ENCODE measurements at regions not wholly inside any gene's neighbourhood (a gene's known extent, or its start where the extent isn't known, plus 50 kb on each side); places are given as distances from the start of the nearest gene placed in this dataset.
A peak's percentile ranks its signal among the peaks of the same experiment; 100 is the strongest.

DNA sequence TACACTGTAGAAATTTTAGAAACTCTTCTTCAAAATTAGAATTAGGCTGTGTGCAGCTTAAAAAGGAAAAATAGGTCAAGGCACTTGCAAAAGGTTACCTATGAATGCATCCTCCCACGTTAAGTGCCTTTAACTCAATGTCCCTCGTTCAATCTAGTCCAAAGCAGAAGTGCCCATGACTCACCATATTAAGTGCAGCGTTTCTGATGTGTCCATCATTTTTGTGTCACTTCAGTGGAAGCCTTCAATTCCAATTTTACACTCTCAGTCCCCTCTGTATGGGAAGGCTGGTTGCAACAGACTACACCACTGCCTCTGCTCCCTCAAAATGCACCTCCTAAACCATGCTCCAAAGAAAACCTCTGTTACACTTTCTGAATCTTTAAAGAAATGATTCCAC is 53.4 kb downstream of the FOXB1 start:
- no peak for DNase-seq

DNA sequence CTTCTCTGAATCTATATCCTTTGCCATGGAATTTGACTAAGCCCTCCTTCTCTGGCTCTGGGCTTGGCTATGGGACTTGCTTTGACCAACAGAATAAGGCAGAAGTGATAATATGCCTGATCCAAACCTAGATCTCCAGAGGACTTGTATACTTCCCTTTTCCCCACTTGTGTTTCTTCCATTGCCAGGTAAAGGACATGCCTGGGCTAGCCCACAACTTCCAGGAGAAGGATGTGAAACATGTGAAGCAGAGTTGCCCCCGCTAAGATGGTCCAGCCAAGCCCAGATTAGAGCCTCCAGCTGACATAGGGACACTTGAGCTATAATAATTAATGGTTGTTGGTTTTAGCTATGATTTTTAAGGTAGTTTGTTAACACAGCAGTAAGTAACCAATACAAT is 55.1 kb downstream of the FOXB1 start:
- DNase-seq, result no peak

DNA sequence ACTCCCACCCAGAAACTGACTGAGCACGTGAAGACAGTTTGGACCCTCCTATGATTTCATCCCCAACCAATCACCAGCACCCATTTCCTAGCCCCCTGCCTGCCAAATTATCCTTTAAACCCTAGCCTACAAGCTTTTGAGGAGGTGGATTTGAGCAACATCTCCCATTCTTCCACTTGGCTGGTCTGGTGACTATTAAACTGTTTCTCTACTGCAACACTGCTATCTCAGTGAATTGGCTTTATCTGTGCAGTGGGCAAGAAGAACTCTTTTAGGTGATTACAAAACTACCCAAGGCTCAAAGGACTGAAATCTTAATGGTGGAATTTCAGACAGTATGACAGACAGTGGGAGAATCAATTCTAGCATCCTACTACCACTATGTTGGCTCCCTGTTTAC is 57.6 kb downstream of the FOXB1 start:
- no peak for DNase-seq

DNA sequence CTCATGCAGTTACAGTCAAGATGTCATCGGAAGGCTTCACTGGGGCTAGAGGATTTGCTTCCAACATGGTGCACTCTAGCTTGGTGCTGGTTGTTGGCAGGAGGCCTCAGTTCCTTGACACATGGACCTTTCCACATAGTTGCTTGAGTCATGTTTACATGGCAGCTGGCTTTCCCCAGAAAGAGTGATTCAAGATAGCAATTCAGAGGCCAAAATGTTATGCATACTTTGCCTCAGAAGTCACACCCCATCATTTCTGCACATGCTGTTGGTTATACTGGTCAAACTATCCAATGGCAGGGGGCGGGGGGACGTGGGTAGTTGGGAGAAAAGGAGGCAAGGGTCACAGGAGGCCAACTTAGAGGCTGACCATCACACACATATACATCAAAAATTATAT is 58.7 kb downstream of the FOXB1 start:
- DNase-seq, result peak; percentile 19

DNA sequence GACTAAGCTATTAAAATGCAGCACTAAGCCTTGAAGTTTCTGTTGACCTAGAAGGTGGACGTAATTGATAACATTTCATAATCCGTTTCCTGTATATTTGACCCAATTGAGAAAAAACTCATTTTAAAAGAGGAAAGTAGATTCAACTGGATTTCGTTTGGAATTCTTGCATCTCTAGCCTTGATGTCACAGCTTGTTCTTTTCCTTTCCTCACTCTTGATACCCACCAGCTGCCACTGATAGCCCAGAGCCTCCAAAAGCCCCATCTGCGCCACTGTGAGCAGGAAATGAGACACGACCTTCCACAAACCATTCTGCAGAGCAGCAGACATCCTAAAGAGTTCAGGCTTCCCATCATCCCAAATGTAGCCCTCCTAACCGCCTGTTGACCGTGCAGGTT is 61.8 kb downstream of the FOXB1 start:
- DNase-seq, result no peak

DNA sequence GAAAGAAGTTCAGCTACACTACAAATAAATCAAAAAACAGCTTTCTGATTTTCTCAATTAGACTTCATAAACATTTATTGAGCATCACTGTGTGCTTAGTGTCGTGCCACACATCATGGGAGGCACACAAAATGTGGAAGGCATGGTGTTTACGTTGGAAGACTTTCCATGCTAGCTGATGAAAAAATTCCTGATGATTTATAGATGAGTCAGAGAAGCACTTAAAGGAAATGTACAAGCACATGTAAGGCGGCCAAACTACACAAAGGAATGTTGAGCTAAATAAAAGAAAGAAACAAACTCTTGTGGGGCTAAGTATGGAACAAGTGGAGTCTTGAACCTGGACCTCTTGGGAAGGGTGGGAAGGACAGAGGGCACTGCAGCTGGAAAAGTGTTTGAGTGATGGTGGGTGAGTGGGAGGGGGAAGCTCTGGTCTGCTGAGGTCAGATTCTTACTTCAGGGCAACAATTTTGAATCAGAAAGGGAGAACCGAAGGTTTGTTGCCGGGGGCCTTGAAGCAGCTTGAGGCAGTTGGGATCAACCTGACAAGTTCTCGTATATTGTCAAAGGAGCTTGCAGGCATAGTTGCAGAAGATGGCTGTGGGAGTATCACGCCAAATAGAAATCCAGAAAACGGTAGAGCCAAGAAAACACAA is 66.9 kb downstream of the FOXB1 start:
- peak; percentile 90 for DNase-seq

DNA sequence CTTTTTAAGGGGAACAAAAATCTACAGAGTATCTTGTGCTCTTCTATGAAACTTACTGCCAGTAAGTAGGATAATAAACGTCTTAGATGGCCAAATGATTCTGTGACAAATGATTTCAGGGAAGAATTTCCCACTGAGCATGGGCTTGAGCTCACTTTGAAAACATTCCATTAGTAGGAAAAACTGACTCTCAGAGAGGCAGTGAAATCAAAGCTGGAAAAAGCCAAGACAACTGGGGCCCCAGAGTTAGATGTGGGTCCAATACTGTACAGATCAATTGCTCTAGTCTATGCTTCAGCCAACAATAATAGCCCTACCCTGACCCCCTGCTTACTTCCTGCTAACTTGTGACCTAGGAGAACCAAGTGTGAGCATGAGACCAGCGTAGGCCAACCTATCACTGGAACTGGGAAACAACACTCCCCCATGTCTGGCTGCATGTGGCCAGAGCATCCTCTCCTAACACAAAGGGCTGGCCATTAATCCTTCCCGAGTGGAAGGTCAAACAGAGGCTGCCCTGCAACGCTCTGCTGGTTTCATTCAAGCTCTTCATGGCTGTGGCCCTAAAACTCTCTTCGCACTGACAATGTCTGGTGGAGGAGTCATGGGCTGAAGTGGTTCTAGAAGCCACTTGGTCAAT is 68.8 kb downstream of the FOXB1 start:
- DNase-seq, result peak; percentile 21

DNA sequence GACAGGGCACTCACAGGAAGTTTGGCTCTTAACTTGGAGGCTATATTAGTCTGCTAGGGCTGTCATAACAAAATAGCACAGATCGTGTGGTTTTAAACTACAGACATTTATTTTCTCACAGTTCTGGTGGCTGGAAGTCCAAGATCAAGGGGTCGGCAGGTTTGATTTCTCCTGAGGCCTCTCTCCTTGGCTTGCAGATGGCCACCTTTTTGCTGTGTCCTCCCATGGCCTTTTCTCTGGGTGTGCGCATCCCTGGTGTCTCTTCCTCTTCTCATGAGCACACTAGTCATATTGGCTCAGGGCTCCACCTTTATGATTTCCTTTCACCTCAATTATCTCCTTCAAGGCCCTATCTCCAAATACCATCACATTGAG is 69.3 kb downstream of the FOXB1 start:
- no peak for DNase-seq

DNA sequence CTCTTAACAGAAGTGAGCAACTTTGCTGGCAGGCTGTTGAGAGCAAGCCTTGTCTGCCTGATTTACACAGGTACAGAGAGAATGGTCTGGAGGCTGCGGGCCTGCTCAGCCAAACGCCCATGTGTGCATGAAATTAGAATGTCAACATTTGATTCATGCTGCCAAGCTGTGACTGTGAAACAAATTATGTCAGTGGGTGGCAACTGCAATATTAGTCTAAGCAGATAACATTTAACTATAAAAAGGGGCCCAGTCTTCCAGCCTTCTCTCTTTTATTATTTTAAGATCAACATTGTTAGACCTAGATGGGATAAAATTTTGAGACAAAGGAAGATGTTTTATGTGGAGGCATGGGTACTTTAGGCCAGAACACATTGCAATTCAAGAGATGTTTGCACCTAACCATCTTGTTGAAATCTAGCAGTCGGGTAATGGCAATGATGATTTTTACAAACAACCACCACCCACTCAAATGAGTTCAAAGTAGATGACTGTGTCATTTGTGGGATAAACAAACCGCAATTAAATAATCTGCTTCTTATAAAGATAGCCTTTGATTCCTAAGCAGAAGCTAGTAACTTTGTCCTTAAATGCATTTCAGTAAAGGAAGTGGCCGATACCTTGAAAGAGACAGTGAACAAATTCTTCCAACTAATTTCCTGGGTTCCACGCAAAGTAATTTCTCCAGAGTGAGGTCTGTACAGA is 70.2 kb downstream of the FOXB1 start:
- DNase-seq, result peak; percentile 25

DNA sequence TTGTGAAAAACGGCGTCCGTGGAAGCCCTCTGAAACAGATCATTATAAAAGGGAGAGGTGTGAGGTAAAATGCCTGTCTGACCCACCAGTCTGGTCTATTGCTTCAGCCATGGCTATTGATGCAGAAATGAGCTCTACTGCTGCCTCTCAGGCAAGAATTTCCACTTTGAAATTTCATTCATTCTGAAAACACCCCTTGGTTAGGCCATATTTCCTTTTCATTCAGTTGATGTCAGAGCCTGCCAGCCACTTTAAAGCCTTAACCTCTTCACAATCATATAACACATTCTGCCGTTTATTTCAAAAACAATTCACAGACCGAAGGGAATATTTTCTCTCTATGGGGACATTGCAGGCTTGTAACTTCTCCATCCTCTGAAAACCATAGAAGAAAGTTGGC is 71.9 kb downstream of the FOXB1 start:
- DNase-seq, result no peak

DNA sequence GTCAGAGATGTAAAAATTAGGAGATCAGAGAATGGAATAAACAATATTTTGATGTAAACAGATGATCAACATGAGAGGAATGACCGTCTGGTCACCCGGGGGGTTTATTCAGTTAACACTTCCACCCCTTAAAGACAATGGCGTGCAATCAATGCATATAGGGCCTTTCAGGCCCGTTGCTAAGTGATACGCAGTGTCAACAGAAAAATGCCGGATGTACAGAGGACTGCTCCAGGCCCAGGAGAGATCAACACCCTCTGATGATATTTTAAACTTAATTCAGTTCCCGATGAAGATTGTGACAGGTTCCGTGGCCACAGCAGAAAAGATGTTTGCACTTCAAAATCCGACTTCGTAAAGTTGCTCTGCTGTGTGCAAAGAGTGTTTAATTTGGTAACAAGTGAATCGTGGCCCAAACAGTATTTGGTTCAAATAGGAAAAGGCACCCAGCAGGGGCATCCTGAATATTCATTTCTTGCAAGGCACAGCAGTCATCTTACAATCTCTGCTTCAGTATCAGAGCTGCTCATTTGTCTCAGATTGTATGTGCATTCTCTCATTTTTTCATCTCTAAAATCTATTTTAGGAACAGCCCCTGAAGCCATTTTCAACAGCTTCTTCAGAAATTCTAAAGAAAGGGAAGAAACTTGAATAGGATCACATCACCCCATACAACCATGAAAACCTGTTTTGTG is 72.6 kb downstream of the FOXB1 start:
- no peak for DNase-seq

DNA sequence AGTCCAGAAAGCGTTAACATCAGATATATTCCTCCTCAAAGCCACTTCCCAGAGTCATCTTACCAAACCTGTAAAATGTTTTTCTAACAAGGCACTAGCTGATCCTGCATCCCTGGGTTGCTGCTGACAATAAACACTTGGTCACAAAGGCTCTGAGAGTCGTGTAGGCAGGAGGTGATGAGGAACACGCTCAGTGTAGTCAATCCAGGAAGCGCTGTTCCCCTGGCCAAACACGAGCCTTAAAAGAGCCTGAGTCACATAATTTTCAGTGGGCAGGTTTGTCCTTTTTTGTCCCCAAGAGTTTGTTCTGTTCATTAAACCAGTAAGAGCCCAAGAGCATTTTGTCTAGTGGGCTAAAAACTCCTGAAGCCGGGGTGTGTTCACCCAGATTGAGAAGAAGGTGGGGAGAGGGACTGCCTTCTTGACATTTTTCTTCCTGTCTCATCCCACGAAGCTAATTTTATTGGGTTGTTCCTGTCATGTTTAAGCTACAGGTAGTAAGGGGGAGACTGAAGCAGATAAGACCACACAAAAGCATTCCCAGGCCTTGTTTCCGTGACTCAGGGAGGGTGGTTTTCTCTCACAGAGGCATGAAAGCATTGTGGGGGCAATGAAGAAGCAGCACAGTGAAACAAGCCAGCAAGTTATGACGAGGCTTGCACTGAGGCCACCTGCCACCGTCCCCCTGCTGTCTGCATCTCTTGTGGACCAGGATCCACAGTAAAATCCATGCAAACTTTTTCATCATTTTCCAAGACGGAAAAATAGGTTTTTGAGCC is 73.7 kb downstream of the FOXB1 start:
- DNase-seq, result no peak

DNA sequence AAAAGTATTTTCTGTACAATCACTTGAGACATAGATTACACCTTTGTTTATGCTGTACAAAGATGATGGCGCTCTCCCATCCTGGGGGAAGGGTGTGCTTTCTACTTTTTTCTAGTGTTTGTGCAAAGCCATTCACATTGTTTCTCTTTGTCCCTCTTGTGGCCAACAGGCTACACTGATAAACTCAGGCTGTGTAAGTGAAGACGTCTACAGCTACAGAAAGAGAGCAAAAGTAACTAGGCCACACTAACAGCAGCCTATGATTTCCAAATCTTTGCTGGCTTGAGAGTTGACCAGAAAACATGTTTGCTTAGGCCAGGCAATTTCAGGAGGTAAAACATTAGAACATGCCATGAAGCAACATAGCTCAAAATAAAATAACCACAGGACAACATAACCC is 75.1 kb downstream of the FOXB1 start:
- no peak for DNase-seq

DNA sequence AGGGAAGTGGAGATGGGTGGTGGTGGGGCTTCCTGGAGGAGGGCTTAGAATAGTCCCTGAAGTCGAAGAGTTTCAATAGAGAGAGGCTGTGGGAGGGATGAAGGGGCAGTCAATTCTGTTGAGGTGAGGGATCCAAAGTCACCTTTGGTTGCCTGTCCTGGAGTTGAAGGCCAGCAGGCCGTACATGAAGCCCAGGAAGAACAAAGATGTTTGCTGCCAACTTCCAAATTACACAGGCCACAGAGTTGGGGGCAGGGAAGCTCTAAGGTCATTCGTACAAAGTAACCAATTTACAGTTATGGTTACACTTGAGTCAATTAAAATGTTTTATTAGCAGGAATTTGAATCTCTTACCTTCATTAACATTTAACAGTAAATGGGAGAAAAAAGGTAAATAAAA is 77.9 kb downstream of the FOXB1 start:
- DNase-seq, result no peak

DNA sequence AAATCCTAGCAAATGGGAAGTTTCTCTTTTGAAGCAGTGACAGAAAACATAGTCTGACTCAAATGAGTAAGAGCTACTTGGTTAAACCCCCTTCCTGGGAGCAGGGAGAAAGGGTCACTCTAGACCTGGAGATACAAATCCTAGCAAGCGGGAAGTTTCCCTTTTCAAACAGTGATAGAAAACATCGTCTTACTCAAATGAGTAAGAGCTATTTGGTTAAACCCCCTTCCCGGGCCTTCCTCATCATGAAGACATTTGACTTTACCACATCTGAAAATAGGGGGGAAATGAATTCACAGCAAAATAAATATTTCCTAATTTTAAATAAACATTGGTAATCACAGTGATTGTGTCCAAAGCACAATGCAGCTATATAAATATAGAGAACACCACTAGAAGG is 79.2 kb downstream of the FOXB1 start:
- no peak for DNase-seq

DNA sequence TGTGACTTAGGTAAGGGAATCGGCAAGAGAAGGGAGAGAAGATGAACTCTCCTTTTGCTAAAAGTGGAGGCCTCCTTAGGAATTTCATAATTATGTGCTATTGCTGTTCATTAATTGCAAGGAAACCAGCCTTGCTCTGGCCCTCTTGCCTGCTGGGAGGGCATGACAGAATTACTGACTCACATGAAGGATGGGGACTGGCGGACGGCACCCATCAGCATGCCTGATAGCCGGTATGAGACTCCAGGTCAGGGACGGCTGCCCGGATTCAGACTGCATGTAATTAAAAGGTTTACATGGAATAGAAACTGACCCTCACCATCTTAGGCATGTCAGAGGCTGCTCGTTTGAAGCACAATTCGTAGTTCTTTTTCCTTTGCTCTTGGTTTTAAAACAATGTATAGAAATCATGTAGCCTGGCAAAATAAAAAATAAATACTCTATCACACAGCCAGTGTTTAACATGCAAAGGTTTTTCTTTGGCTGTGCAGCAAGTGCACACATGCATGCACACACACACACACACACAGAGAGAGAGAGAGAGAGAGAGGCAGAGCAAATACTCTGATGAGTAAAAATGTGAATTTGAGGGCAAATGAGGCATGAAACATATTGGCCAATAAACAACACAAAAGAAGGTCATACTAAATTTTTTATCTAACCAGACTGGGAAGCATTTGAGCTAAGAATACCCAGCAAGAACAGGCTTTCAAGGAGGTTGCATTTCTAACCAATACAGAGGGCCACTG is 82.7 kb downstream of the FOXB1 start:
- DNase-seq, result no peak

DNA sequence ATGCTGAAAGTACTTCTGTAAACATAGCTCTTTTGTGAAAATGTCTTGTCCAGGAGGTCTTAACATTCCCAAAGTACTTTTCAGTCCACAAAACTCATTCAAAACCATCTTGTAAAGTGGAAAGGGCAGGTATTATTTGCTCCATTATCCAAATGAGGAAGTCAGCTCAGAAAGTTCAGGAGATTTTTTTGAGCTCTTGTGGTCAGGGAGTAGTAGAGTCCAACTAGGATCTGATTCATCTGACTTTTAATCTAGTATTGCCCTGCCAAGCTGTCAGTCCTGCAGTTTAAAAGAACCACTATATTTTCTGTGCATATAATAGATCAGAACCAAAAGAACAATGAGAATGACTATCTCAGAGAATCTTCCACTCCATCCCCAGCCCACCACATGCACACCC is 83.5 kb downstream of the FOXB1 start:
- no peak for DNase-seq

DNA sequence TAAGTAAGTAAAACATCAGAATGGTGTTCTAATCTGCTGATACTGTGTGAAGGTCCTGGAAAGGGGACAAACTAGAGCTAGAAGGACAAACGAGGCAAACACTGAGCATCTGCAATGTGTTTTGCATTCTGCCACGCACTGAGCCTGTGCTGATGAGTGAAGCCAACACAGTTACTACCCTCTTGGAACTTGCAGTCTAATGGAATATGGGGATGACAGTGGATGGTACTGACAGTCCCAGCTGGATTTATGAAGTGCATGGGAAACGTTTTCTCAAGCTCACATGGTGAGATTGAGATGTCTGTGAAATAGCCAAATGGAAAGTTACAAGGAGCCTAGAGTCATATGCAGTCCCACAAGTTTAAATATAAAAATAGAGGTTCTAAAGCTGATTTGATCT is 86.6 kb downstream of the FOXB1 start:
- DNase-seq, result no peak

DNA sequence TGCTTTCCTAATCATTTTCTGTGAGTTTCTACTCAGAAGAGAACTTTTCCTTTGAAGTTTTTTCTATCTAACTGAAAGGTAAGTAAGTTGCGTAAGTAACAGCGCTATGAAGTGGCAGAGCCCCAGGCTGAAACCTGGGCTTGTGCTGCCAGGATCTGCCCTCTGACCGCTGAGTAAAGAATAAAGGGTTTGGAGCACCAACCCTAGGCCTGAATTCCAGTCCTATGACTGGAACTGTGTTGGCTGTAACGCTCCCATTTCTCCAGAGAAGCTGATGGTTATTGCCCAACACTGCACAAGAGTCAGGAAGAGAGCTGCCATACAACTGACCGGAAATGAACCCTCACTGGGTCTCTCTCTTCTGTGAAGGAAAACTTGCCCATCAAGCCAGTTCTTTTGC is 87.0 kb downstream of the FOXB1 start:
- peak; percentile 74 for DNase-seq

DNA sequence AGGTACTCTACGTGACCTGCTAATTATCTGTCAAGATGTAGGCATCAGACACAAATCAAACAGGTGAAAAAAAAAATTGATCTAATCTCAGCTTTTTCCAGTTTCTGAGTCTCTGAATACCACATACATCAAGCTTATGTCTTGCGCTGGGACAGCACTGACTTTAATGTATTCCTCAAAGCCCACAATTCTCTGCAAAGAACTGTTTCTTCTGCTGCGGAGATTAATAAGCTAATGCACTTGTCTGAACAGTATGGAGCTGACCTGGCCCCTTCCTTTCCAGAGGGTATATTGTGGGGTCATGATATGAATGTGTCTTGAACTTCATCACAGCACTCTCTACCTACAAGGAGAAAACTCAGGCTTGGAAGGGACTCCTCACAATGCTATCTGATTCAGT is 87.8 kb downstream of the FOXB1 start:
- DNase-seq, result no peak

DNA sequence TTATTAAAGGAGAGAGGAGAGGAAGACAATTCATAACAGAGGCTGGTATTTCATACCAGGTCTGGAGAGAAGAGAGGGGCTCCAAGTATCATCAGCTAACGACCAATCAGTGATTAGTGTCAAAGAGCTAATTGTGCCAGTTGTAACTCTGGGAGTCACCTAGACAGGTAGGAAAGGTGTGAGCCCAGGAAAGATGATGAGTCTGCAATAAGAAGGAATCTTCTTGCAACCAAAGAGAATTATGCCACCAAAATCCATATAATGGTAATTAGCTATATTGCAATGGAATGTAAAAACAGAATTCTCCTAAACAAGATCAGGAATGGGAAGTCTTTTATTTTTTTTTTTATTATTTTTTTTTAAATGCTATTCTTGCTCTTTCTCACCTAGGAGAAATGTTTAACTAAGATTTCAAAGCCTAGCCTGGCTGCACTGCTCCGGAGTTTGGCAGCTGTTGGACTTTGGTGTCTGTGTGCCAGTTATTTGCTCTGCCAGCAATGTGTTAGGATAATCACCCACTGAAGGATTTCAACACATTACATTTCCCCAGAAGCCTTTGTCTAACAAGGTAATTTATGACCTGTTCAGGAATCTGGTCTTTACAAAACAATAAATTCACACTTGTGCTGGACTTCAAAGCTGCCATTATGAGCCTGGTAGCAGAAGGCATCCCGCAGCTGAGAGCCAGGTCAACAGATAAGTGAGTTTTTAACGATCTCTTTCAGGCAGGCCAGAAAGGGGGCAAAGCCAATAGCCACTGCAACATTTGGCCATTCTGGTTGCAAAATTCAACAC is 89.4 kb downstream of the FOXB1 start:
- DNase-seq, result no peak

DNA sequence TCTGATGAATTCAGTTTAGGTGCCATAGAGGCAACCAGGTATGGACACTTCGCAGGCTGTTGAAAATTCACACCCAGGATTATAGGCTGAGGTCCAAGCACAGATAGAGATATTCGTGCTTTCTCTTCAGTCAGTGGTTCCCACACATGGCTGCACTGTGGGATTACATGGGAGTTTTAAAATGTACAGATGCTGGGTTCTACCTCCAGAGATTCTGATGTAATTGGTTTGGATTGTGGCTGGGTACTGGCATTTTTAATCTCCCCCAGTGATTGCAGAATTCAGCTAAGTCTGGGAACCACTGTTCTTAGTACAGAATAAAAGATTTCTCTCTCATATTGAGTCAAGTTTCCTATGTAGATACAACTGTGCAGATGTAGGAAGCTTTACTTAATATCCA is 91.6 kb downstream of the FOXB1 start:
- peak; percentile 49 for DNase-seq

Data from fibroblast of upper back skin (primary cell).